Sigmoid colon (tissue), 6 donors: ENCODE measurements at regions not wholly inside any gene's neighbourhood (a gene's known extent, or its start where the extent isn't known, plus 50 kb on each side); places are given as distances from the start of the nearest gene placed in this dataset.

ENCODE experiments used
- DNase-seq: peaks from one replicate; pipeline ENCODE4 v3.0.0-alpha.2; 2019
- H3K27ac ChIP-seq, 4 donors: fragments of 200-600 bp; sonication (generic); one replicate each; pipeline ENCODE4 v1.5.1; 2016 to 2019; ENCODE audit warnings: mild to moderate bottlenecking in 1 of 4
- H3K27me3 ChIP-seq, 3 donors: fragments of 200-600 bp; sonication (generic); one replicate each; pipeline ENCODE4 v1.5.1; 2019; ENCODE audit warnings: mild to moderate bottlenecking in 1 of 3
- H3K36me3 ChIP-seq, 4 donors: fragments of 200-600 bp; sonication (generic); one replicate each; pipeline ENCODE4 v1.5.1; 2016 to 2019
- H3K4me1 ChIP-seq, 4 donors: fragments of 200-600 bp; sonication (generic); one replicate each; pipeline ENCODE4 v1.5.1; 2017 to 2019
- H3K4me3 ChIP-seq, 4 donors: fragments of 200-600 bp; sonication (generic); one replicate each; pipeline ENCODE4 v1.5.1; 2017 to 2019; ENCODE audit warnings: mild to moderate bottlenecking in 2 of 4, moderate library complexity in 1 of 4
- H3K9me3 ChIP-seq, 4 donors: fragments of 200-600 bp in 3 of 4; sonication (generic) in 3 of 4; one replicate each; pipeline versions ENCODE4 v1.5.1 to v1.6.1; 2013 to 2019
- EP300 ChIP-seq, 4 donors: sonication (generic); formaldehyde crosslinking; IDR thresholded peaks; one replicate each; pipeline ENCODE4 v1.6.1; 2017; ENCODE audit warnings: antibody characterized with exemption in 4 of 4
- POLR2A ChIP-seq, 2 donors: fragments of 450-650 bp; IDR thresholded peaks; one replicate each; pipeline ENCODE4 v1.6.1; 2016; ENCODE audit warnings: antibody characterized with exemption in 2 of 2, mild to moderate bottlenecking in 2 of 2, moderate library complexity in 2 of 2
- POLR2AphosphoS5 ChIP-seq, 4 donors: sonication (generic); formaldehyde crosslinking; IDR thresholded peaks; one replicate each; pipeline ENCODE4 v1.6.1; 2017; ENCODE audit warnings: antibody characterized with exemption in 4 of 4
- WGBS, 2 donors: extraction: QIAGEN DNeasy Blood & Tissue Kit; methylation state at CpG; one replicate each; pipeline ENCODE4 v1.1.7; 2013; 5-methylcytosine and 5-hydroxymethylcytosine counted together
- intact Hi-C: fragments of 100-400 bp; cut with DNase I; formaldehyde crosslinking; loops from one replicate; pipeline ENCODE4 v1.15.1; 2023
- TF ChIP-seq, protein P1 (sequence below), 4 experiments: fragments of 450-650 bp in 3 of 4; fragments of 200-600 bp in 1 of 4; IDR thresholded peaks; one replicate each; pipeline ENCODE4 v1.5.1; 2016 to 2019; ENCODE audit warnings: antibody characterized with exemption in 4 of 4, mild to moderate bottlenecking in 3 of 4, moderate library complexity in 2 of 4
- donor health status: healthy with polysubstance abuse.
- donor health status: healthy.

GRCh38 chr1:55310505-55310971 lies 95.4 kb upstream of the USP24 start:
- WGBS, 2 donors = 61 to 76% methylated on average over 3 of the region's 3 CpGs
- Histone ChIP-seq H3K36me3 (no peaks in the 10 kb centered on the region), H3K4me1 (peaks cover 0 to 8% (median 0%) of the 10 kb centered on the region in 4 donors), H3K27ac (no peak overlapping the region), H3K27me3 (no peaks in the 10 kb centered on the region), H3K4me3 (no peak overlapping the region), H3K9me3 (no peaks in the 10 kb centered on the region)
- no peak for DNase-seq
- intact Hi-C loops = no loop called here
- no peak for TF ChIP-seq POLR2A (IDR thresholded peaks at IDR 0.05)
- TF ChIP-seq, protein P1, sequence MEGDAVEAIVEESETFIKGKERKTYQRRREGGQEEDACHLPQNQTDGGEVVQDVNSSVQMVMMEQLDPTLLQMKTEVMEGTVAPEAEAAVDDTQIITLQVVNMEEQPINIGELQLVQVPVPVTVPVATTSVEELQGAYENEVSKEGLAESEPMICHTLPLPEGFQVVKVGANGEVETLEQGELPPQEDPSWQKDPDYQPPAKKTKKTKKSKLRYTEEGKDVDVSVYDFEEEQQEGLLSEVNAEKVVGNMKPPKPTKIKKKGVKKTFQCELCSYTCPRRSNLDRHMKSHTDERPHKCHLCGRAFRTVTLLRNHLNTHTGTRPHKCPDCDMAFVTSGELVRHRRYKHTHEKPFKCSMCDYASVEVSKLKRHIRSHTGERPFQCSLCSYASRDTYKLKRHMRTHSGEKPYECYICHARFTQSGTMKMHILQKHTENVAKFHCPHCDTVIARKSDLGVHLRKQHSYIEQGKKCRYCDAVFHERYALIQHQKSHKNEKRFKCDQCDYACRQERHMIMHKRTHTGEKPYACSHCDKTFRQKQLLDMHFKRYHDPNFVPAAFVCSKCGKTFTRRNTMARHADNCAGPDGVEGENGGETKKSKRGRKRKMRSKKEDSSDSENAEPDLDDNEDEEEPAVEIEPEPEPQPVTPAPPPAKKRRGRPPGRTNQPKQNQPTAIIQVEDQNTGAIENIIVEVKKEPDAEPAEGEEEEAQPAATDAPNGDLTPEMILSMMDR (IDR thresholded peaks at IDR 0.05) = no peak

DNA sequence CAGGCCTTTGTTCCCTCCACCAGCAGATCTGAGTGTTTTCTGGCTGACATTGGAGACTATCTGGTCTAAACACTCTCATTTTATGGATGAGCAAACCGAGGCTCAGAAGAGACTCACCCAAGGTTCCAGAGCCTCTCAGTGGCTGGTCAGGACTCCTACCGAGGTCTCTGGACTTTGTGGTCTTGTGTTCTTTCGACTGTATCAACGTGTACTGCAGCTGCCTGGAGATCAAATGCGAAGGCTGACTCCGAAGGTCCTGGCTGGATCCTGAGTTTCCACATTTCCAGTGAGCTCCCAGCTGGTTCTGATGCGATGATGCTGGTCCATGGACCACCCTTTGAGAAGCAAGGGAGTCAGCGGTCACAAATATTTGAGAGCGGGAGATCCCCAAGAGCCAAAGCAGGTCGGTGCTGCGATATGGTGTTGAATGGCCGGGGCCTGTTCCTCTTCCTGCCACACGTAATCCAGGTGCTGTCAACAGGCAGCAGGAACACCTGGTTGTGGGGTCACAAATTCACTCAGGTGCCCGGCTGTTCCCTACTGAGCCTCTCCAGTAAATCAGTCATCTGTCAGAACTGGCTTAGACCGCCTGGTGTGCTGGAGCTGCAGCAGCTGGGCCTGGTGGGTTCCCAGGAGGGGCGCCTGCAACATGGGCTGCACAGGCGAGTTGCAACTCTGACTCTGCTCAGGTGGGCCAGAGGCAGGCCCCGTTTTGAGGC lies 94.8 kb upstream of the USP24 start:
- Histone ChIP-seq H3K27ac (no peak overlapping the region), H3K36me3 (no peaks in the 10 kb centered on the region), H3K9me3 (no peaks in the 10 kb centered on the region), H3K4me1 (peaks cover 0 to 8% (median 0%) of the 10 kb centered on the region in 4 donors), H3K4me3 (no peak overlapping the region), H3K27me3 (no peaks in the 10 kb centered on the region)
- no peak for TF ChIP-seq POLR2AphosphoS5 (IDR thresholded peaks at IDR 0.05)
- TF ChIP-seq POLR2A (IDR thresholded peaks at IDR 0.05) = no peak
- no peak for TF ChIP-seq EP300 (IDR thresholded peaks at IDR 0.05)
- TF ChIP-seq, protein P1 (IDR thresholded peaks at IDR 0.05) = no peak
- no peak for DNase-seq
- intact Hi-C loops = no loop called here
- WGBS, 2 donors = 73 to 83% methylated on average over 18 of the region's 18 CpGs

DNA sequence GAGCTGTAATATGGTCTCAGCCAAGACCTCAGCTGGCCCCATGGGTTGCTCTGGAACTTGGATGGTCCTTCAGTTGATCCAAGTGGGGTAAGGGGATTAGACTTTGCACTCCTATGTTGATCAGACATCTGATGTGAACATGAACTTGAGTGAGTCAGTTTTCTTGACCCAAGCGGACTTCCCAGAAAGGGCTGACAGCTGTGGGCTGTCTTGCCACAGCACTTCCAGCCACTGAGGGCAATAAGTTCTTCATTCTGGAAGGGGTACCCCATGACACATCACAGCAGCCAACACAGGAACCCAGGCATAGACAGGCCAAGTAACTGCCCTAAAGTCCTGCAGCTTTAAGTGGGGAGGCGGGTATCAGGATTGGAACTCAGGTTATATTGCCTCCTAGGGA lies 93.9 kb upstream of the USP24 start:
- DNase-seq = no peak
- 87 to 91% methylated on average over 2 of the region's 2 CpGs for WGBS, 2 donors
- H3K4me1 ChIP-seq = peaks cover 0 to 8% (median 0%) of the 10 kb centered on the region in 4 donors
- intact Hi-C loops = no loop called here
- H3K4me3 ChIP-seq = no peak overlapping the region
- no peaks in the 10 kb centered on the region for H3K36me3 ChIP-seq
- TF ChIP-seq POLR2AphosphoS5 (IDR thresholded peaks at IDR 0.05) (no peak), EP300 (IDR thresholded peaks at IDR 0.05) (no peak), POLR2A (IDR thresholded peaks at IDR 0.05) (no peak)
- TF ChIP-seq, protein P1 (IDR thresholded peaks at IDR 0.05) = no peak
- H3K27me3 ChIP-seq = no peaks in the 10 kb centered on the region
- no peak overlapping the region for H3K27ac ChIP-seq
- no peaks in the 10 kb centered on the region for H3K9me3 ChIP-seq

GRCh38 chr1:55305735-55306134 lies 90.6 kb upstream of the USP24 start:
- WGBS, 2 donors = 47 to 61% methylated on average over 2 of the region's 2 CpGs
- Histone ChIP-seq H3K27ac (no peak overlapping the region), H3K36me3 (no peaks in the 10 kb centered on the region), H3K4me1 (peaks cover 0 to 7% (median 0%) of the 10 kb centered on the region in 4 donors), H3K27me3 (peaks cover 0 to 3% (median 0%) of the 10 kb centered on the region in 3 donors), H3K9me3 (no peaks in the 10 kb centered on the region), H3K4me3 (no peak overlapping the region)
- DNase-seq = no peak
- intact Hi-C loops = no loop called here
- TF ChIP-seq POLR2AphosphoS5 (IDR thresholded peaks at IDR 0.05) (no peak), POLR2A (IDR thresholded peaks at IDR 0.05) (no peak), EP300 (IDR thresholded peaks at IDR 0.05) (no peak)
- TF ChIP-seq, protein P1 (IDR thresholded peaks at IDR 0.05) = no peak
